HG03520 (cell line): ENCODE measurements at regions not wholly inside any gene's neighbourhood (a gene's known extent, or its start where the extent isn't known, plus 50 kb on each side); places are given as distances from the start of the nearest gene placed in this dataset.
"Not testable (repeated sequence)": the region's sequence is repeated elsewhere in the genome, so short reads cannot be mapped to it uniquely, and the experiment has no call there.

Experiments
- ATAC-seq: cut with Tn5 transposase; IDR thresholded peaks from one replicate; pipeline ENCODE4 v1.9.1; 2021; ENCODE audit warnings: mild to moderate bottlenecking, moderate library complexity; ENCODE audit not compliant: unreplicated experiment

DNA sequence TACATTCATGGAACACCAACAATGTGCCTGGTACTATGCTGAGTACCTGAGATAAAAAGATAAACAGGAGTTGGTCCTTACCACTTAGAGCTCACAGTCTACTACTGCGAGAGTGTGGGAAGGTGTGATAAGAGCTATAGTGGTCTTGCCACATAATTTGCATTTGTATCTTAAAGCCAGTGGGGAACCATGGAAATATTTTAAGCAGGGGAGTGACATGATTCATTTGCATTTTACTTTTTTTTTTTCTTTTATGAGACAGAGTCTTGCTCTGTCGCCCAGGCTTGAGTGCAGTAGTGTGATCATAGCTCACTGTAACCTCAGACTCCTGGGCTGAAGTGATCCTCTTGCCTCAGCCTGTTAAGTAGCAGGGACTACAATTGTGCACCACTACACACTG lies 53.6 kb downstream of the SRGAP2 start:
- ATAC-seq = peak; percentile 90

DNA sequence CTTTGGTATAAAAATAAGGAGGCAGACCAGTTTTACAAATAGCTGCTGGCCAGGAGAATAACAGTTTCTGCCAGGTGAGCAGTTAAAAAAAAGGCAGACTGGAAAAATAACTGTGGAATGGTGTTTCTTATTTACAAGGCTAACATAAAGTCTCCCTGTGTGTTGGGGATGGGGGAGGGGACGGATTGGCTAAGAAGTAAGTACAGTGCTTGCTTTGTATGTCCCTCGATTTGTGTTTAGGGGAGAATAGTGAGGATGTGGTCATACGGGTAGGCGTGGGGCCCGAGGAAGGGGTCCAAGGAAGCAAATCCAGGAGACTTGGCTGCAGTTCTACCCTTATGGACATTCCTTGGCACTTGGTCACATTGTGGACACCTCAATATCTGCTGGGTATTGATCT lies 58.1 kb downstream of the SRGAP2 start:
- ATAC-seq = not testable (repeated sequence)

- ATAC-seq = not testable (repeated sequence)
Observed at GRCh38 chr1:206262424-206262823, 59.1 kb downstream of the SRGAP2 start.

DNA sequence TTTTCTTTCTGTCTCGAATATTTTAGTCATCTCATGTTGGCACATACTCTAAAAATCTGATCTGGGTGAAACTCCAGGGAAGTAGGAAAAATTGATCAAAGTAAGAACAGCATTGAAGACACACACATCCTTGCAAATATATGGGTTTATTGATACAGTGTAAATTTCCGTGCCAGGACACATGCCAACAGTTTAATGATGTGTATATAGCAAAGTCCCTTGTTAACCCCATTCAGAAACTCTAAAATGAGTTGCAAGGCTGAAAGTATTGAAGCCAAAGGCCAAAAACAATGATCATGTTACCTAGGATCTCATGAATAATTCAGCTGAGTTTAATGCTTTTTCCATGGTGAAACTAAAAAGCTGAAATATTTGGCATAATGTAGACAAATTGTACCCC lies 61.6 kb downstream of the SRGAP2 start:
- not testable (repeated sequence) for ATAC-seq

- not testable (repeated sequence) for ATAC-seq
Observed at GRCh38 chr1:206271153-206271552, 67.8 kb downstream of the SRGAP2 start.

- not testable (repeated sequence) for ATAC-seq
Observed at GRCh38 chr1:206273104-206273503, 69.8 kb downstream of the SRGAP2 start.

DNA sequence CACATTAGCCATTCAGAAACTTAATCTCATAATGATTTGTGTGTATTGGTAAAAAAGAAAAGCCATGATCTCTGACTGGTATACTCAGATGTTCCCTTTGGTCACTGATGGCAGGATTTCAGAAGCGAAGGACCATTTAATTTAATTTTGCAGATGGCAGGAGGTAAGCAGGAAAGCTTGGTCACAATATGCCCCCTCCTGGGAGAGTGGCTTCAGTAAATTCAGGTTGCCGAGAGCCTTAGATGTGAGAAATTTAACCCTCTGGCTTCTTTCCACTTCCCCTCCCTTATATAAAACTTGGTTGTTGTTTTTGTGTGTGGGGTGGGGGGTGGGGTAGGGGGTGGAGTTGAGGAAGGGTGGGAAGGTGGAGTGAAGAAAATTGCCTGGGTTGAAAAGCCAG lies 72.8 kb downstream of the SRGAP2 start:
- ATAC-seq = not testable (repeated sequence)

DNA sequence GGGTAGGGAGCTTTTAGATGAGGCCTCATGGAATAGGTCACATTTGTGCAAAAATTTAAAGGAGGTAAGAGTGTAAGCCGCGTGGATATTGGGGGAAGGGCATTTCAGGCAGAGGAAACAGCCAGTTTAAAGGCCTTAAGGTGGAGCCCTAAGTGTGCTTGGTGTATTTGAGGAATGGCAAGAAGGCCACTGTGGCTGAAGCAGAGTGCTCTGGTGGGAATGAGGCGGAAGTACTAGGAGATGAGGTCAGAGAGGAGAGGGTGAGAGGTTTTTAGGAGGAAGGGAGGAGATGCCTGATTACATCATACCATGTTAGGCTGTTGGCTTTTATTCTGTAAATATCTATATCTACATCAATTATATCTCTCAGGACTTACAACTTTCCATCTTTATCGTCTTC lies 75.3 kb downstream of the SRGAP2 start:
- ATAC-seq = not testable (repeated sequence)

GRCh38 chr1:206280683-206281082 lies 77.3 kb downstream of the SRGAP2 start:
- not testable (repeated sequence) for ATAC-seq

GRCh38 chr1:206281912-206282654 lies 78.7 kb downstream of the SRGAP2 start:
- ATAC-seq = not testable (repeated sequence)

DNA sequence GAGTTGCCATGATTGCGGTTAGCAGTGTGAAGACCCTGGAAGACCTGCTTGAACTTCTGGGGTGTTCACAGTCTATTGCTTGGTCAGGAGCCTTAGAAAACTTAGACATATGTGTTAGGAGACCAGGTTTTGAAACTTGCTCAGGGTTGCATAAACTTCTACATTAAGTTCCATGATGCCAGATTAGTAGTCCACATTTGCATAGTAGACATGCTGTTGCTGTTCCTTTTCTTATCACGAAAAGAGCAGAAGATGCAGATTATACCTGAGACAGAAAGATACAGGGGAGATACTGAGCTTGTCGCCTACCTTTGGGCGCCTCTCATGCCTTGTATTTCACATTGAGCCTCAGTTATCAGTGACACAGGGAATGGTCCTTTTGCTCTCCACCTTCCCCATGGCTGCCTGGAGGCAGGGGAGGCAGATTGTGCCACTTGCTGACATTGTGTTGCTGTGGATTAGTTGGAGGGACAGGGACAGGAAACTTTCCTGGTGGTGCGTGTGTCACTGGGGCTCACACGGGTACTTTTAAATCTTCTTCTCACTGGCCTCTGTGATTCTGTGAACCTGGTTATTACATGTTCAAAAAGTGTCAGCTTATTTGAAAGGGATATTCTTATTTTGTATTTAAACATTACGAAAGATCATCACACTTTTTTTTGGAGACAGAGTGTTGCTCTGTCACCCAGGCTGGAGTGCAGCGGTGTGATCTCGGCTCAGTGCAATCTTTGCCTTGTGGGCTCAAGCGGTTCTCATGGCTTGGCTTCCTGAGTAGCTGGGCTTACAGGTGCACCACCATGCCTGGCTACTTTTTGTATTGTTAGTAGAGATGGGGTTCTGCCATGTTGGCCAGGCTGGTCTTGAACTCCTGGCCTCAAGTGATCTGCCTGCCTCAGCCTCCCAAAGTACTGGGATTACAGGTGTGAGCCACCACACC lies 82.0 kb downstream of the SRGAP2 start:
- not testable (repeated sequence) for ATAC-seq

- not testable (repeated sequence) for ATAC-seq
Observed at GRCh38 chr1:206287759-206288158, 84.4 kb downstream of the SRGAP2 start.

DNA sequence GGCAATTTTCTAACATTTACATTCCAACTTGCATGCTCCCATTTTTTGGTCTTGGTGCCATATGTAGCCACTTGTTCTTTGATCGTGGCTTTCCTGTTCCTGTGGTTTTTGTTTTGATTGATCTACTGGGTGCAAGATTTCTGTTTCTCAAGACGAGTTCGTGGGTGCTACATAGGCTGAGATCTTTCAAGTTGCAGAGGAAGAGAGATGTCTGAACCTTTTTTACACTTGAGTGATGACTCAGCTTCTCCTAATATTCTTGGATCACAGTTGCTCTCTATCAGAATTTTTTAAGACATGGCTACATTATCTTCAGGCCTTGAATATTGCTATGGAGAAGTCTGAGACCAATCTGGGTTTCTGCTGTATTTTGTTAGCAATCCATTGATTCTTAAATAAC lies 85.1 kb downstream of the SRGAP2 start:
- not testable (repeated sequence) for ATAC-seq

DNA sequence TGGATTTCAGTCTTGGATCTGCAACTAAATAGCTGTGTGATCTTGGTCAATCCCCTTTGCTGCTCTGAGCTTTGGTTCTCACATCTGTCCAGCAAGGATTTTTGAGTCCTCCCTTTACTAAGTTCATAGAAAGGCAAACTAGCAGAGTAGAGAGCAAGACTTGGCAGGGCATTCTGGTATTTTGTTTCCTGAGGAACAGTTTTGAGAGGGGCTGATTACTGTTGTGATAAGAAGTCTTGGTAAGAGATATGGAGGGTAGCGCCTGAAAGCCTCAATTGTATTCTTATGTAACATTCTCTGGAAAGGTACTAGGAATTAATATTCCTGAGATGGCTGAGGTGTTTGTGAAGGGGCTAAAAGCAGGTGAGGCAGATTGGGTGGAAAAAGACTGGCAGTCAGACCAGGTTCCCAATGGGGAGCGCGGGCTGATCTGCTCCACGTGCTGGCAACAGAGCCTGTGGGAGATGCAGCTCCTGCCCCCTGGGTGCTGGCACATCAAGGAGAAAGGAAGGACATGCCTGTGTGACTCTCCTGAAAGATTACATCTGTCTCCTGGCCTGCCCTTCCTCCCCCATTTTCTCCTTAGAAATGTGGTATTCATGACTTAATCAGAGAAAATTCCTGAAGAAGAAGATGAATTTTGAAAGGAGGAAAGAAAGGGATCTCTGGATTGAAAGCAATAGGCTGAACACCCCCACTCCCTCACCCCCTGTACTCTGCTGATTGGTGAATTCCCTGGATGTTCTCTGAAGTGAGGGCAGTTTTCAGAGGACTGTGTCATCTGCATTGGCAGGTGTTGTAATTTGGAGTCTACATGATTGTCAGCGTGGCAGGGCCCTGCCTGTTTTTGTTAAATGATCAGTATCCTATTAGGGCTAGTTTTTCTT lies 94.0 kb downstream of the SRGAP2 start:
- ATAC-seq = not testable (repeated sequence)

- ATAC-seq = not testable (repeated sequence)
Observed at GRCh38 chr1:206298032-206298392, 94.7 kb downstream of the SRGAP2 start.

DNA sequence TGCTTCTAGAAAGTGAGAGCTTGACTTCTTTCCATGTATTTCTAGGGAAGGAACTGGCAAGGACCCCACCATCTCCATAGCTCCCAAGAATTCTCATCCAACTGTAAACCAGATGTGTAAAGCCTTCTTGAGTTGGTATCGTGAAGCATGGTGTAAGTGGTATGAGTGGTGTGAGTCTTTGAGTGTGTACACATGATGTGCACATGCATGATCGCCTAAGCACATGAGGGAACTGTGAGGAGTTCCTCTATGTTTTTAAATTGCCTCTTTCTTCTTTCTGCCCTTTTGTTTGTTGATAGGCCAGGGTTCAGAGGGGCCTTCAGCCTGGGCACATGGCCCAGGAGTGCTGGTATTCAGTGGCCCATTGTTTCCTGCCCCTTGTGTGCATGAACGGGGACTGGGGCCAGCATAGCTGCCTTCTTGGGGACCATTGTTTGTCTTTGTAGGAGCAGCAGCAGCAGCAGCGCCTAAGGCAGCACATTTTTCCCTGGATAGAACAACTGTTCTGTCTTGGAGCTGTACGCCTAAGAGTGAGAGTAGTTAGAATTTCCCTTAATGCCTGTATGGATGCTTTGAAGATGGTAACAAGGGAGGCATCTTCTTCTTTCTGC lies 95.9 kb downstream of the SRGAP2 start:
- ATAC-seq = not testable (repeated sequence)

GRCh38 chr1:206299942-206300341 lies 96.6 kb downstream of the SRGAP2 start:
- ATAC-seq = not testable (repeated sequence)

DNA sequence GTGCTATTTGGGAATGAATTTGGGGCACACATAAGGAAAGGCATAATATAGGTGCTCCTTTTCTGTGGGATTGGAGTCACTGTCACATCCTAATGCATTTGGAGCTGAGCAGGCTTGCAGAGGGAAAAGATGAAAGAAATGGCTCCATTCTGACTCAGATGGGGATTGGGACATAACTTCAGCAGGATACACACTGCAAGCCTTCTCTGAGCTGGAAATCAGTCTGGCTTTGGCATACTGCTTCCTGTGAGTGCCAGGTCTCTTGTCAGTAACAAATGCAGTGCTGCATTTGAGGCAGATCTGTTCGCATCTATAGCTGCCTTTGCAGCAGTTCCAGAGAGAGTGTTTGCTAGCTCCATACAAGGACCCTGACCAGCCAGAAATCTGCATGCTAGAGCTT lies 98.7 kb downstream of the SRGAP2 start:
- not testable (repeated sequence) for ATAC-seq

- ATAC-seq = not testable (repeated sequence)
Observed at GRCh38 chr1:206307442-206307841, 104.1 kb downstream of the SRGAP2 start.

DNA sequence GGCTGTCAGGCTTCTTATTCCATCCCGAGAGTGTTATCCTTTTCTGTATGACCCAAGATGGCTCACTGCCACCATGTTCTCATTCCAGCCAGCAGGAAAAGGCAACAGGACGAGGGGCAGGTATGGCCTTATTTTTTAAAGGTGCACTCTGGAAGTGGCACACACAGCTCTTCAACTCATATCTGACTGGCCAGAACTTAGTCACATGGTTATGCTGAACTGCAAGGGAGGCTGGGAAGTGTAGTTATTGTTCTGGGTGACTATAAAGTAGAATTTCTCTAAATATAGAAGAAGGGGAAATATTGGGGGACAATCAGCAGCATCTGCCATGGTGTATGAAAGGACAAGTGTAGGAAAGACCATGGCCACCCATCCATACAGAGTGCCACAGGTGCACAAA lies 107.6 kb downstream of the SRGAP2 start:
- ATAC-seq = not testable (repeated sequence)
